BLaER1 treated with 17β-estradiol and CSF1 and Interleukin-3, amounts not matched to agents 10 nM and 100 nM (cell line): ENCODE measurements at regions not wholly inside any gene's neighbourhood (a gene's known extent, or its start where the extent isn't known, plus 50 kb on each side); places are given as distances from the start of the nearest gene placed in this dataset.

Experiments
- H3K27ac ChIP-seq, 11 experiments: shearing (Covaris generic); formaldehyde crosslinking; 2 replicates each; pipeline ENCODE4 v1.8.1; 2022
- H3K27me3 ChIP-seq, 11 experiments: shearing (Covaris generic); formaldehyde crosslinking; 2 replicates each; pipeline ENCODE4 v1.8.1; 2022
- H3K36me3 ChIP-seq, 11 experiments: shearing (Covaris generic); formaldehyde crosslinking; 2 replicates each; pipeline ENCODE4 v1.8.1; 2022
- H3K4me1 ChIP-seq, 10 experiments: shearing (Covaris generic); formaldehyde crosslinking; 2 replicates each; pipeline ENCODE4 v1.8.1; 2022
- H3K4me2 ChIP-seq, 11 experiments: shearing (Covaris generic); formaldehyde crosslinking; 2 replicates each; pipeline ENCODE4 v1.8.1; 2022
- H3K4me3 ChIP-seq, 10 experiments: shearing (Covaris generic); formaldehyde crosslinking; 2 replicates each; pipeline ENCODE4 v1.8.1; 2022
- H3K9ac ChIP-seq, 11 experiments: shearing (Covaris generic); formaldehyde crosslinking; 2 replicates each; pipeline ENCODE4 v1.8.1; 2022
- H3K9me3 ChIP-seq, 11 experiments: shearing (Covaris generic); formaldehyde crosslinking; replicated peaks in 1 of 11; 2 replicates each; pipeline ENCODE4 v1.8.1; 2022
- H4K20me1 ChIP-seq, 11 experiments: shearing (Covaris generic); formaldehyde crosslinking; 2 replicates each; pipeline ENCODE4 v1.8.1; 2022
- Cebpa-rat ChIP-seq, 11 experiments: shearing (Covaris generic); IDR thresholded peaks; 2 replicates each; pipeline ENCODE4 v1.8.1; 2022

GRCh38 chr2:111679202-111679601, 204.8 kb downstream of the ANAPC1 start:
- TF ChIP-seq Cebpa-rat (IDR thresholded peaks at IDR 0.05) = peak in 8 of 11 experiments; percentile 12 to 76 (median 60); a peak in 10 of 22 replicates
- Histone ChIP-seq H3K4me2 (peak overlapping the region; percentile 53 to 87 (median 71)), H3K4me3 (no peak overlapping the region), H4K20me1 (no peaks in the 10 kb centered on the region), H3K27me3 (no peaks in the 10 kb centered on the region), H3K36me3 (no peaks in the 10 kb centered on the region), H3K27ac (peak overlapping the region; percentile 20 to 87 (median 82); a peak in 20 of 22 replicates), H3K9me3 (peaks cover 0 to 21% (median 3%) of the 10 kb centered on the region in 11 experiments; a peak in 4 of 22 replicates), H3K4me1 (peaks cover 51 to 60% (median 57%) of the 10 kb centered on the region in 10 experiments), H3K9ac (peak overlapping the region in 9 of 11 experiments; percentile 45 to 75 (median 68); a peak in 16 of 22 replicates)

- Histone ChIP-seq H3K36me3 (no peaks in the 10 kb centered on the region), H3K9me3 (peaks cover 0 to 21% (median 3%) of the 10 kb centered on the region in 11 experiments; a peak in 4 of 22 replicates), H3K27me3 (no peaks in the 10 kb centered on the region), H3K4me1 (peaks cover 0 to 10% (median 6%) of the 10 kb centered on the region in 10 experiments; a peak in 16 of 20 replicates), H4K20me1 (no peaks in the 10 kb centered on the region), H3K27ac (no peak overlapping the region), H3K4me2 (no peak overlapping the region), H3K9ac (no peak overlapping the region), H3K4me3 (no peak overlapping the region)
- no peak for TF ChIP-seq Cebpa-rat (IDR thresholded peaks at IDR 0.05)
Observed at GRCh38 chr2:111684611-111685010, 199.4 kb downstream of the ANAPC1 start.

- Histone ChIP-seq H3K27ac (no peak overlapping the region), H3K27me3 (no peaks in the 10 kb centered on the region), H3K9me3 (peaks cover 0 to 21% (median 3%) of the 10 kb centered on the region in 11 experiments; a peak in 3 of 22 replicates), H3K4me1 (peaks cover 0 to 2% (median 0%) of the 10 kb centered on the region in 10 experiments; a peak in 5 of 20 replicates), H4K20me1 (no peaks in the 10 kb centered on the region), H3K36me3 (no peaks in the 10 kb centered on the region), H3K9ac (no peak overlapping the region), H3K4me2 (no peak overlapping the region), H3K4me3 (no peak overlapping the region)
- TF ChIP-seq Cebpa-rat (IDR thresholded peaks at IDR 0.05) = no peak
Observed at GRCh38 chr2:111685342-111685741, 198.7 kb downstream of the ANAPC1 start.

GRCh38 chr2:111686994-111687393, 197.0 kb downstream of the ANAPC1 start:
- H3K4me1 ChIP-seq = no peaks in the 10 kb centered on the region
- H3K9ac ChIP-seq = no peak overlapping the region
- H3K27me3 ChIP-seq = no peaks in the 10 kb centered on the region
- H3K27ac ChIP-seq = no peak overlapping the region; a peak in 1 of 22 replicates
- H3K36me3 ChIP-seq = no peaks in the 10 kb centered on the region
- no peak overlapping the region for H3K4me2 ChIP-seq
- H4K20me1 ChIP-seq = no peaks in the 10 kb centered on the region
- H3K4me3 ChIP-seq = no peak overlapping the region
- peaks cover 0 to 9% (median 0%) of the 10 kb centered on the region in 11 experiments; a peak in 2 of 22 replicates for H3K9me3 ChIP-seq
- TF ChIP-seq Cebpa-rat (IDR thresholded peaks at IDR 0.05) = no peak

GRCh38 chr2:111687911-111688310, 196.1 kb downstream of the ANAPC1 start:
- Histone ChIP-seq H3K27ac (peak overlapping the region in 1 of 11 experiments; percentile 15; a peak in 2 of 22 replicates), H3K4me2 (no peak overlapping the region), H4K20me1 (no peaks in the 10 kb centered on the region), H3K4me3 (no peak overlapping the region), H3K36me3 (no peaks in the 10 kb centered on the region), H3K4me1 (no peaks in the 10 kb centered on the region), H3K9me3 (peaks cover 0 to 6% (median 0%) of the 10 kb centered on the region in 11 experiments; a peak in 1 of 22 replicates), H3K27me3 (no peaks in the 10 kb centered on the region), H3K9ac (no peak overlapping the region)
- TF ChIP-seq Cebpa-rat (IDR thresholded peaks at IDR 0.05) = no peak

GRCh38 chr2:111688482-111688881, 195.5 kb downstream of the ANAPC1 start:
- no peak overlapping the region for H3K4me2 ChIP-seq
- no peak for TF ChIP-seq Cebpa-rat (IDR thresholded peaks at IDR 0.05)
- 0 out of 22 replicates have a peak, but pooled peaks cover 0 to 3% (median 0%) of the 10 kb centered on the region in 11 experiments for H3K9me3 ChIP-seq
- no peaks in the 10 kb centered on the region for H3K36me3 ChIP-seq
- H3K27me3 ChIP-seq = no peaks in the 10 kb centered on the region
- H3K27ac ChIP-seq = peak overlapping the region in 1 of 11 experiments; percentile 15; a peak in 1 of 22 replicates
- H3K4me1 ChIP-seq = no peaks in the 10 kb centered on the region
- no peak overlapping the region for H3K4me3 ChIP-seq
- no peak overlapping the region for H3K9ac ChIP-seq
- no peaks in the 10 kb centered on the region for H4K20me1 ChIP-seq

GRCh38 chr2:111689174-111689573, 194.8 kb downstream of the ANAPC1 start:
- no peak overlapping the region for H3K9ac ChIP-seq
- H3K4me3 ChIP-seq = no peak overlapping the region
- H3K27ac ChIP-seq = 0 out of 22 replicates have a peak overlapping the region, but pooled peaks of 1 of the 11 experiments have one; percentile 22
- no peak for TF ChIP-seq Cebpa-rat (IDR thresholded peaks at IDR 0.05)
- H3K36me3 ChIP-seq = no peaks in the 10 kb centered on the region
- no peaks in the 10 kb centered on the region for H3K9me3 ChIP-seq
- no peaks in the 10 kb centered on the region for H4K20me1 ChIP-seq
- H3K27me3 ChIP-seq = no peaks in the 10 kb centered on the region
- H3K4me1 ChIP-seq = no peaks in the 10 kb centered on the region
- no peak overlapping the region for H3K4me2 ChIP-seq

GRCh38 chr2:111689941-111690340, 194.1 kb downstream of the ANAPC1 start:
- no peak overlapping the region for H3K4me3 ChIP-seq
- no peaks in the 10 kb centered on the region for H4K20me1 ChIP-seq
- H3K9me3 ChIP-seq = peaks cover 0 to 3% (median 0%) of the 10 kb centered on the region in 11 experiments; a peak in 2 of 22 replicates
- no peaks in the 10 kb centered on the region for H3K27me3 ChIP-seq
- peaks cover 0 to 6% (median 0%) of the 10 kb centered on the region in 10 experiments; a peak in 4 of 20 replicates for H3K4me1 ChIP-seq
- H3K9ac ChIP-seq = no peak overlapping the region
- no peak overlapping the region for H3K4me2 ChIP-seq
- no peaks in the 10 kb centered on the region for H3K36me3 ChIP-seq
- H3K27ac ChIP-seq = no peak overlapping the region
- TF ChIP-seq Cebpa-rat (IDR thresholded peaks at IDR 0.05) = no peak

- Histone ChIP-seq H3K4me1 (peaks cover 0 to 15% (median 0%) of the 10 kb centered on the region in 10 experiments; a peak in 4 of 20 replicates), H3K4me2 (no peak overlapping the region), H4K20me1 (no peaks in the 10 kb centered on the region), H3K9me3 (peaks cover 0 to 13% (median 0%) of the 10 kb centered on the region in 11 experiments; a peak in 5 of 22 replicates), H3K9ac (no peak overlapping the region), H3K36me3 (no peaks in the 10 kb centered on the region), H3K27ac (no peak overlapping the region), H3K4me3 (no peak overlapping the region), H3K27me3 (no peaks in the 10 kb centered on the region)
- TF ChIP-seq Cebpa-rat (IDR thresholded peaks at IDR 0.05) = no peak
Observed at GRCh38 chr2:111691164-111691875, 192.7 kb downstream of the ANAPC1 start.
